ENCODE measurements at regions not wholly inside any gene's neighbourhood (a gene's known extent, or its start where the extent isn't known, plus 50 kb on each side); places are given as distances from the start of the nearest gene placed in this dataset.

DNA sequence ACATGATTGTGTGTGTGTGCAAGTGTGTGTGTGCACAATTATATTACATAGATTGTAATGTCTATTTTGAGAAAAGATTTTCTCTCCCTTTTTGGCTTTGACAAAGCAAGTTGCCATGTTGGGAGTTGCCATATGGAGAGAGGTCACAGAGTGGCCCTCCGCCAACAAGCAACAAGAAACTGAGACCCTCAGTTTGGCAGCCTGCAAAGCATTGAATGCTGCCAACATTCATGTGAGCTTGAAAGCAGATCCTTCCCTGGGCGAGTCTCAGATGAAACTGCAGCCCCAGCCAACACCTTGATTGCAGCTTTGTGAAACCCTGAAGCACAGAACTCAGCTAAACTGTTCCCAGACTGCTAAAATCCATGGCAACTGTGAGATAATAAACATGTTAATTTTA is 498.0 kb downstream of the NR2F1-AS1 start:
- no peak for DNase-seq
- Histone ChIP-seq H3K4me3 (no peak overlapping the region), H3K27me3 (no peaks in the 10 kb centered on the region), H3K9me3 (no peaks in the 10 kb centered on the region), H3K36me3 (peaks cover 3% of the 10 kb centered on the region)

DNA sequence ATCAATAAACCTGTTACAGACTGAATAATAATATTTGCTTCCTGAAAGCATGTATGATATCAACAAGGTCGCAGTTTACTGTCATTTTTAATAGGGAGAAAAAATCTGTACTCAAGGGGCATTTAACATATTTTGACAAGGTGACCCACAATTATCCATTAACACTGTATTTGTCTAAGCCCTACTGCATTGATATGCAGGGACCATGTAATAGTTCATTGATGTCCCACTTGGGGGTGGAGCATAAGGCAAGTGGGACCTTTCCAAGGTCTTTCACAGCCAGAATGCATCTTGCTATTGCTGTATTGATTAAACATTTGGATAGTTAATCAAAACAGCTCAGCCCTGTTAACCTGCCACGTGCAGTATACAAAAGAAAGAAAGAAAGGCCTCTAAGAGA is 502.0 kb downstream of the NR2F1-AS1 start:
- peaks cover 14% of the 10 kb centered on the region for H3K36me3 ChIP-seq
- no peak overlapping the region for H3K4me3 ChIP-seq
- no peaks in the 10 kb centered on the region for H3K27me3 ChIP-seq
- H3K9me3 ChIP-seq = 0 out of 2 replicates have a peak, but pooled peaks cover 2% of the 10 kb centered on the region
- no peak for DNase-seq

DNA sequence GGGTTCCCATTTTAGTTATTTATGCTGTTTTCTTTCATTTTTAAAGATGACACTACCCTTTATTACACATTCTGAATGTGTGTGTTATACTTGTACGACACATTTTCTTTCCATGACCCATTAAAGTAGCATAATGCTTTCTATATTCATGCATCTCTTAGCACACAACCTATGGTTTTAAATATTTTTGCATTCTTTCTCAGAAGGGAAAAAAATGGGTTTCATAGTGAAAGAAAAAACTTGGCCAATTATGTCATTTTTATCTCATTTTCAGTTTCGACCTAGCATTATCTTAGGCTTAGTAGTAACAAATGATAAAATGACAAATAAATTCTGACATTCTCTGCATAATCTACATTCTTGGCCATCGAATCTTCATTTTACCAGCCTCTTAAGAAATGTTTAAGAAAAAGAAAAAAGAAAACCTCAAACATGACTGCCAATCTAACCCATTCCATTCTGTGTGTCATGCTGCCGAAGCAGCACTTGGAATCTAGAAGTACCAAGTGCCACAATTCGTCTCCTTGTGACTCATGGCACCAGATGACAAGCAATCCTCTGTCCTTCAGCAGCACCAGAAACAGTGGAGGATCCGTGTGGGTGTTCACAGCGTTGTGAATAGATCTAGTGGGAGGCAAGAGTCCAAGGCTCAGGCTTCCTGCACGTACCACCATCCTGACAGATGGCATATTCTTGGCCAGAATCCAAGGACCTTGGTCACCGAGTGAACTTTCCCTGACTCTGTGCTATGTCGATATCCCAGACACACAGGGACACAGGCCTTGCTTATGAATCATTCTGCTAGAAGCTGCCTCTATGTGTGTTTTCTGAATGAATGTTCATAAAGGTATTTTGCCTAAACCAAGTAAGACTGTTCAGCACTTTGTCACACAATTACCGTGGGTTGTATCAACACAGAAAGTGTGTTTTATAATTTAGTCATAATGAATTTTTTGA is 502.7 kb downstream of the NR2F1-AS1 start:
- Histone ChIP-seq H3K9me3 (0 out of 2 replicates have a peak, but pooled peaks cover 2% of the 10 kb centered on the region), H3K4me3 (no peak overlapping the region), H3K27me3 (no peaks in the 10 kb centered on the region), H3K36me3 (peaks cover 20% of the 10 kb centered on the region)
- peak; percentile 99 for DNase-seq

DNA sequence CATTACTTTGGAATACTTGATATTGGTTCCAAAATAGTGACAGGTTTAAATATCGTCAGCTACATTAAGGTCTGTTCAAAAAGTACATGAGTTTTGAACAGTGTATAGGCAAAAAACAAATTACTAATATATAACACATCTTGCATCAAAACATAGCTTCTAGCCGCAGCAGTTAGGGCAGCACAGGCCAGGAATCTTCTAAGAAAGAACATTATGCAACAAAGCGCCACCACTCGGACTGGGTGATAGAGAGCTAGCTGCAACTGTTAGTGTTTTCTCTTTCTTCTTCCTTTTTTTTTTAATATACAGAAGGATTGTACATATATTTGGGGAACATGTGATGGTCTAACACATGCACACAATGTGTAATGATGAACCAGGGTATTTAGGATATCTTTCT is 504.5 kb downstream of the NR2F1-AS1 start:
- peaks cover 21% of the 10 kb centered on the region for H3K36me3 ChIP-seq
- H3K4me3 ChIP-seq = no peak overlapping the region
- H3K9me3 ChIP-seq = 0 out of 2 replicates have a peak, but pooled peaks cover 2% of the 10 kb centered on the region
- H3K27me3 ChIP-seq = no peaks in the 10 kb centered on the region
- DNase-seq = no peak

DNA sequence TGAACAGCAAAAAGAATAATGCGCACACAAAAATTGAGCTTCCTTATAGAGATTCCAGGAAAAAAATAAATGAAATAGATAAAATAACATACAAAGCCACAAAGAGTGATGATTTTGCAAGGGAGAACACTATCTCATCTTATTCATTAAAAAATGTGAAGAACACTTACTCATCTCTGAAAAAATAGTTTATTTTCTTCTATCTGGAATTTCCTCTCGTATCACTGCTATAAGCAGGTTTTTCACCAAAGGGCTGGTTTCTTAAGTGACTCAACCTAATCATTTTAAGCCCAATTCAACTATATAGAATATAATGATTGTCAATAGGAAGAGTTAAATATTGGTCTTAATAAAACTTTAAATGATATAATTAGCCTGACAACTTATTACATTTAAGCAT is 504.9 kb downstream of the NR2F1-AS1 start:
- Histone ChIP-seq H3K36me3 (peaks cover 21% of the 10 kb centered on the region), H3K4me3 (no peak overlapping the region), H3K27me3 (no peaks in the 10 kb centered on the region), H3K9me3 (0 out of 2 replicates have a peak, but pooled peaks cover 2% of the 10 kb centered on the region)
- DNase-seq = no peak

DNA sequence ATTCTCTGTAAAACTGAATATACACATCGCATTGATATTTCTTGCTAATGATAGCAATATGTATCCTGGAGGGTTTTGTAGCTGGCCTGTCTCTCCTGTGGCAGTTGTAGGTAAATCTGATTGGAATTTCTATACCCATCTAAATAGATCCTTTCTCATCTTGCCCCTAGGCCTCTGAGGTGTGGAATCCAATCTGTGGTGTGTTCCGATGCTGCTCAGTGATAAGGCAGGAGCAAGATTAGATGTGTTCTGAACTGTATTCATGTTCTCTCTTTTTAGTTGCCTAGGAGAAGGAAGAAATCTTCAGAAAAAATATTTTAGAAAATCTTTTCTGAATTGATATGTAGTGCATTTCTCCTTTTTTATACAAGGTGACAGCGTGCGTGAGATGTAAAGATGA is 507.5 kb downstream of the NR2F1-AS1 start:
- no peaks in the 10 kb centered on the region for H3K27me3 ChIP-seq
- no peak for DNase-seq

DNA sequence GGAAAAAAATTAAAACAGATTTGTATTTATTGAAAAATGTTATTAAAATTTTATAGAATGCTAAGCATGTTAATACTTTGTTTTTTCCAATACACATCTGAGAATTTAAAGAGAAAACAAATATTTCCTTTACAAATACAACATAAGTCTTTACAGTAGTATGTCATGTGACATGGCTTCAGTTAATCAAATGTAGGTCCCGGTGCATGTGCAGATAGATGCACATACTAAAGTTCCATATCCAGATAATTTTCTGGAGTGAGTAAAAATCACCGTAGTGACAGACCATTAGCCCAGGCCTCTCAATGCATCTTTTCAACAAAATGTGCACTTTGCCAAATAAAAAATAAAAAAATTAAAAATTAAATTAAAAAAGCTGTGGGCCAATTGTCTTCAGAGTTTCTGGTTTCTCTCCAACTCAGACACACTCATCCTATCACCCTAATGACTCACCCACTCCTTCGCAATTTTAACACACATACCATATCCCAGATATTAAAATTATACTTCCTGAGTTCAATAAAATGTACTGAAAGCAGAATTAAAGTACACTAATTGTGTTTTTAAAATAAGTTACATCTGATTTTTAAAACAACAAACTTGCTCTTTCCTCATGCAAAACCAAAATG is 508.1 kb downstream of the NR2F1-AS1 start:
- Histone ChIP-seq H3K36me3 (peaks cover 18% of the 10 kb centered on the region), H3K4me3 (no peak overlapping the region), H3K27me3 (no peaks in the 10 kb centered on the region), H3K9me3 (0 out of 2 replicates have a peak, but pooled peaks cover 2% of the 10 kb centered on the region)
- DNase-seq = no peak

More for the DNA sequence above, 507.5 kb downstream of the NR2F1-AS1 start:
- H3K36me3 ChIP-seq = peaks cover 18% of the 10 kb centered on the region
- 0 out of 2 replicates have a peak, but pooled peaks cover 2% of the 10 kb centered on the region for H3K9me3 ChIP-seq
- no peak overlapping the region for H3K4me3 ChIP-seq

DNA sequence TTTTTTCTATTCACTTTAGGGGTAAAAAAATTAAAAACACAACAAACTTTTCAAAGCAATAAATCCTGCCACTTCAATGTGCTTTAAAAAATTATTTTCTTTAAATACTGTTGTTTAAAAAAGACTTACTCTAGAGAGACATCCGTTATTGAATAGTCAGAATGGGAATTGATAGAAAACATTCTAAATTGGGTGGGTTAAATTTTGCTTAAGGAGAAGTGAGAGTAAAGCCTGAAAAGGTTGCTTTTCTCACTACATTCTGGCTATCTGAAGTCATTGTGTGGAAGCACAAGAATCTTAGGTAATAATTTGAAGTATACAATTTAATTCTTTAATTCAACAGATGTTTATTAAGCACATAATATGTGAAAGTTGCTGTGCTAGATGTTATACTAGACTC is 509.3 kb downstream of the NR2F1-AS1 start:
- Histone ChIP-seq H3K4me3 (no peak overlapping the region), H3K9me3 (0 out of 2 replicates have a peak, but pooled peaks cover 2% of the 10 kb centered on the region), H3K36me3 (peaks cover 18% of the 10 kb centered on the region), H3K27me3 (no peaks in the 10 kb centered on the region)
- no peak for DNase-seq

DNA sequence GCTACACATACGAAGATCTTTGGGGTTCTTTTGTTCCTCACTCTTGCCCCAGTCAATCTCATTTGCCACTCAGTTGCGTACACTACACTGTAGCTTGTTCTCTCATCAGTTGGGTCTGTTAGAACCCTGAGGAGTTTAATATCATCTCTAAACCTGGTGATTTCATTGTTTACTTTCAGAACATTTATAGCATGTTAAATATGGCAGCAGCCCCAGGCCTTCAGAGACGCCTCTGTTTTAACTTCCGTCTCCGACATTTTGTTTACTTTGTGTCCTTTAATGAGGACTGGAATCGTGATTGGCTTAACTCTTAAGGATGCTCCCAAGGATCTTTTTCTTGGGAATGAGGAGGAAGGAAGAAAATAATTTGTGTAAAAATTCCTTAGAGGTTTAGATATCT is 510.1 kb downstream of the NR2F1-AS1 start:
- Histone ChIP-seq H3K36me3 (peaks cover 18% of the 10 kb centered on the region), H3K4me3 (no peak overlapping the region), H3K9me3 (0 out of 2 replicates have a peak, but pooled peaks cover 2% of the 10 kb centered on the region), H3K27me3 (no peaks in the 10 kb centered on the region)
- no peak for DNase-seq

DNA sequence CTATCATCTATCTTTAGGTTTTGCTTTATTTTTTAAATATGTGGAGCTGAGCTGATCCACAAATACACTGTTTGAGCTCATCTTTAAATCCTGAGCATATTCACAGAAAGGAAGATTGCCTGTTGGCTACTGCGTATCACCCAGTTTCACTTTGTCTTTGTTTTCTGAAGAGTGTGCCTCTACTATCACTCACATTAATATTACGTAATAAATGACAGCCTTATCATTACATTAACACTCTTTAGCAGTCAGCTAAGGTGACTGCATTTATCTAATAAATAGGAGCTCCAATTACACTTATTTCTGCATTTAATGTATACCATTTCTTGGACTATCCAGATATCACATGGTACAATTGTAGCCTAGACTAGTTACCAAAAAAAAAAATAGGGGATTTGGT is 511.7 kb downstream of the NR2F1-AS1 start:
- no peak overlapping the region for H3K4me3 ChIP-seq
- H3K36me3 ChIP-seq = peaks cover 9% of the 10 kb centered on the region
- no peak for DNase-seq
- no peaks in the 10 kb centered on the region for H3K27me3 ChIP-seq
- no peaks in the 10 kb centered on the region for H3K9me3 ChIP-seq

DNA sequence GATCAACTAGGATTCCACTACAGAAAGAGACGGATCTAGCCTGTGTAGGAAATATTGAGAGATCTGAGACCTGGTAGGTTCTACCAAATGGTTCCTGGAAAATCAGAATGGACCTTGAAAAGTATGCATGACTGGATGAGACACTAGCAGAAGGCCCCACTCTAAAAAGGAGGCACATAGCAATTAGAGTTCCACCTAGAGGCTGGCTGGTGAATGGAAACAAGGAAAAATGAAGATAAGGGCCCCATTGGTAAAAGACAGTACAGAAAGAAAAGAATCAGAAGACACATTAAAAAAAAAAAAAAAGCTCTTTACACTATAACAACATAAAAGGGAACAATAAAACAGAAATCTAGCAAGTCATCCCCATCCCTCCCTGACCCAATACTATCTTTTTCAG is 518.5 kb downstream of the NR2F1-AS1 start:
- H3K9me3 ChIP-seq = 0 out of 2 replicates have a peak, but pooled peaks cover 2% of the 10 kb centered on the region
- no peak overlapping the region for H3K4me3 ChIP-seq
- H3K27me3 ChIP-seq = no peaks in the 10 kb centered on the region
- no peaks in the 10 kb centered on the region for H3K36me3 ChIP-seq
- no peak for DNase-seq

DNA sequence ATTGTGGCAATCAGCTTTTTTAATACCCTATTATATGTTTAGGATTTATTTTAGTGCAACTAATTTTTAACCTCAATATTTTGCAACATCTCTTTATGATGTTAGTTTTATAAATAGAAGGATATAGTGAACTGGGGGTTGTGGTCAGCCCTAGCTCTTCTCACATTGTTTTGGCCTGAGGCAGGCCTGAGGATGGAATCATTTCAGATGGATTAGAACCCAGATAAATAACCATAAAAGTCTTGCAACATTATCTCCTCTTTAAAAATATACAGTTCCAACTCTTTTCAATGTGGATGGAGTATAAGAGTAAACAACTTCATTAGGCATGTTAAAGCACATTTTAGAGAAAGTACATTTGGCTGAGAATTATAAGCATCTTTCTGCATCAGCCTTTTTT is 522.7 kb downstream of the NR2F1-AS1 start:
- Histone ChIP-seq H3K36me3 (no peaks in the 10 kb centered on the region), H3K4me3 (no peak overlapping the region), H3K9me3 (peaks cover 8% of the 10 kb centered on the region), H3K27me3 (no peaks in the 10 kb centered on the region)
- peak; percentile 74 for DNase-seq

DNA sequence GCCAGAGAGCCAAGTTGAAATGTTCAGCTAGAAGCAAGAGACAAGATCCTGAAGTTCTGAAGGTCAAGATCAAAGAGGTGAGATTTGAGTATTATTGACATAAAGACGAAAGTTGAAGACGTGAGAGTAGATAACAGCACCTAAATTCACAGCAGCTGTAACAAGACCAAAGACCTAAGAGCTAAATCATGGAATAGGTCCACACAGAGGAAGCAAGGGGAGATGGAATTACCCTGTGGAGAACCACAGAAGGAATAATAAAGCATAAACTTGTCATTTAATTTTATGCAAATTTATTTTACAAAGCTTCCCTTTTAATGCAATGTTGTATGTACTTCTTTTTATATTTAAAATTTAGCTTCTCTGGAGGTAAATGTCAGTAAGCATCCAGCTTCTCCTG is 523.7 kb downstream of the NR2F1-AS1 start:
- DNase-seq = no peak
- H3K4me3 ChIP-seq = no peak overlapping the region
- H3K36me3 ChIP-seq = no peaks in the 10 kb centered on the region
- peaks cover 7% of the 10 kb centered on the region for H3K9me3 ChIP-seq
- no peaks in the 10 kb centered on the region for H3K27me3 ChIP-seq

DNA sequence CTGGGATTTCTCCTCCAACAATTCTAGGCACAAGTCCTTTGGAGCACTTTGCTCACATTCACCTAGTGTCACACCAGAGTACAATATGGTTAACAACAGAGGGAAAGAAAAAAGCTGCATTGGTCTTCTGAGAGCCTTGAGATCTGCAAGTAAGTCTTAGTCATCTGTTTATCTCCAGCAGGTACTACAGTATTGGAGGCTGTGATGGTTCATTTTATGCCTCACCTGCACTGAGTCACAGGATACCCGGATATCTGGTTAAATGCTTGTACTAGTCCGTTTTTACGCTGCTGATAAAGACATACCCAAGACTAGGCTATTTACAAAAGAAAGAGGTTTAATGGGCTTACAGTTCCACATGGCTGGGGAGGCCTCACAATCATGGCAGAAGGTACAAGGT is 525.0 kb downstream of the NR2F1-AS1 start:
- Histone ChIP-seq H3K36me3 (no peaks in the 10 kb centered on the region), H3K9me3 (peaks cover 6% of the 10 kb centered on the region), H3K4me3 (no peak overlapping the region), H3K27me3 (no peaks in the 10 kb centered on the region)
- DNase-seq = no peak

DNA sequence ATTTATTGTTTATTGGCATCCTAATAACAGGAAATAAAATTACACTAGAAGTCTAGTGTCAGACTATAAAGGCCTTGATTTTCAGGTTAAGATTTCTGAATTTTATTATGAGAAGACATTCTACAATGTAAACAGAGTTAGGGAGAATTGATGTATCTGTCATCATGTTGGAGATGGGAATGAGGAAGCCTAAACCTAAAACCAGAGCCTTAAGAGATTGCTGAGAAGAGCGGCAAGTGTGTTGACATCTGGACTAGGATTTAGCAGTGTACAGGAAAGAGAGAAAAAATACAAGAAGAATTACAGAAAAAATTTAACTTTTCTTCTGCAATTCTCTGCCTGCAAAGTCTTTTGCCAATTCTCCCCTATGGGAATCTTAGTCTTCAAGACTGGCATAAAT is 525.5 kb downstream of the NR2F1-AS1 start:
- DNase-seq = no peak
- no peaks in the 10 kb centered on the region for H3K36me3 ChIP-seq
- H3K27me3 ChIP-seq = no peaks in the 10 kb centered on the region

DNA sequence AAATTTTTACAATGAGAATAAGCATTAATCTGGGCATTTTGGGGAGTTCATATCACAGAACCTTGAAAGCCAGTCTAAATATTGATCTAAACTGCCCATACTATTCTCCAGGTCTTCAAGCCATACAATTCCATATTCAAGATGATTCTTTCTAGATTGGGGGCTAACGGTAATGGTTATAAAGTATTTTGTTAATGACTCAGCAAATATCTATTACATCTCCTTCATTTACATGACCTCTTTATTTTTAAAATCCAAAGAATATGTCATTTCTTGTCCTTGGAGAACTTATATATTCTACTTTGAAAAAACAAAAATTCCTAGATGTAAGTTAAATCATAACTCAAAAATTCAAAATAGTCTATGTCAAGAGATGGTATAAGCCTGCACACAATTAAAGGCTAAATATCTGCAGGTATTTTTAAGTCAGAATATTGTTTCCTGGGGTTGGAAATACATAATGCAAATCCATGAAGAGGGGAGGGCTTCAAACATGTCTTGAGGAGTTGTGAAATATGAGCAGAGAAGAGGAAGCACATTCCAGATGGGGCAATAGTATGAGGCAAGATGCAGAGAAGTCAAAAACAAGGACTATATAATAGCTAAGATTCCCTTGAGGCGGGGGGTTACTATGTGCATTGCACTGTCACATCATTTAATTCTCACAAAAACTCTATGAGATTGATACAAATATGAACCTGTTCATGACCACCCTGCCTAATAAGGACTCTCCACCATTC is 526.4 kb downstream of the NR2F1-AS1 start:
- no peak overlapping the region for H3K4me3 ChIP-seq
- DNase-seq = no peak
- H3K27me3 ChIP-seq = no peaks in the 10 kb centered on the region
- no peaks in the 10 kb centered on the region for H3K36me3 ChIP-seq
- H3K9me3 ChIP-seq = peaks cover 6% of the 10 kb centered on the region

More for the DNA sequence above, 525.5 kb downstream of the NR2F1-AS1 start:
- H3K9me3 ChIP-seq = peaks cover 6% of the 10 kb centered on the region
- H3K4me3 ChIP-seq = no peak overlapping the region

DNA sequence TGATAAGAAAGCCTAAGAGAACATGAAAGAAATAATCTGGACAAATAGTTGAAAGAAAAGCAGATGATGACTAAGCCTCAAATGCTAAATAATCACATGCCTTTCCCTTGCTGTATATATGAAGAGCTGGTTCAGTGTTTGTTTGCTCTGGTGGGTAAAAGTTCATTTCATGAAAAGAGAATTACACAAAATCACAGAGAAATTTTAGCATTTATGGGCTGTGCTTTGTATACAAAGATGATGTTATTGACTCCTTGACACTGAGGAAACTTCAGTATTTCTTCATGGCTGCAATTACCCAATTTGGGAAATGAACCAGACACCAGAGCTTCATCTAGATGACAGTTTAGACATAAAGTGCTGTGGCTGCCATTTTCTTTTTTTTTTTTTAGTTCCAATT is 527.2 kb downstream of the NR2F1-AS1 start:
- Histone ChIP-seq H3K36me3 (no peaks in the 10 kb centered on the region), H3K9me3 (peaks cover 6% of the 10 kb centered on the region), H3K4me3 (no peak overlapping the region), H3K27me3 (no peaks in the 10 kb centered on the region)
- DNase-seq = no peak
